Suprapubic skin (tissue), 4 donors: ENCODE measurements at regions not wholly inside any gene's neighbourhood (a gene's known extent, or its start where the extent isn't known, plus 50 kb on each side); places are given as distances from the start of the nearest gene placed in this dataset.

Source experiments
- EP300 ChIP-seq: sonication (generic); formaldehyde crosslinking; IDR thresholded peaks from one replicate; pipeline ENCODE4 v1.6.1; 2017; ENCODE audit warnings: antibody characterized with exemption
- POLR2A ChIP-seq, 2 donors: fragments of 450-650 bp; IDR thresholded peaks; one replicate each; pipeline ENCODE4 v1.6.1; 2017; ENCODE audit warnings: antibody characterized with exemption in 2 of 2, mild to moderate bottlenecking in 2 of 2, moderate library complexity in 2 of 2
- POLR2AphosphoS5 ChIP-seq, 3 donors: sonication (generic); formaldehyde crosslinking; IDR thresholded peaks; one replicate each; pipeline ENCODE4 v1.6.1; 2017; ENCODE audit warnings: antibody characterized with exemption in 3 of 3
- TF ChIP-seq, protein P1 (sequence below), 2 donors: fragments of 200-600 bp in 1 of 2; fragments of 450-650 bp in 1 of 2; sonication (generic) in 1 of 2; IDR thresholded peaks; one replicate each; pipeline ENCODE4 v1.5.1; 2016 to 2019; ENCODE audit warnings: antibody characterized with exemption in 2 of 2, mild to moderate bottlenecking in 1 of 2, moderate library complexity in 1 of 2

DNA sequence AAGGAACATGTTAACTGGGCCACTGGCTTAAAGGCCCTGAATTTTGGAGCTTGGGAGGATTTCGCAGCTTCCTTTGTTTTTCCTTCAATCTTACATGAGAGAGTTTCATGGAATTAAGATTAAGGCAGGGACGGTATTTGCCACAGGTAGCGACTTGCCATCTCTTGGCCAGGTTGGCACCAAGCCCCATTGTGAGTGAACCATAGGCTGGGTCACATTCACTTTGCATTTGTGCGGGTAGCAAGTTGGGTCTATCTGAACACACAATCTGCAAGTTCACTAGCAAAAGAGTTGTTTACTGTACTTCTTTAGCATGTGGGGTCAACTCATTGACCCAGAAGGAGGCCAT lies 106.2 kb upstream of the ATP1A1 start:
- TF ChIP-seq, protein P1, sequence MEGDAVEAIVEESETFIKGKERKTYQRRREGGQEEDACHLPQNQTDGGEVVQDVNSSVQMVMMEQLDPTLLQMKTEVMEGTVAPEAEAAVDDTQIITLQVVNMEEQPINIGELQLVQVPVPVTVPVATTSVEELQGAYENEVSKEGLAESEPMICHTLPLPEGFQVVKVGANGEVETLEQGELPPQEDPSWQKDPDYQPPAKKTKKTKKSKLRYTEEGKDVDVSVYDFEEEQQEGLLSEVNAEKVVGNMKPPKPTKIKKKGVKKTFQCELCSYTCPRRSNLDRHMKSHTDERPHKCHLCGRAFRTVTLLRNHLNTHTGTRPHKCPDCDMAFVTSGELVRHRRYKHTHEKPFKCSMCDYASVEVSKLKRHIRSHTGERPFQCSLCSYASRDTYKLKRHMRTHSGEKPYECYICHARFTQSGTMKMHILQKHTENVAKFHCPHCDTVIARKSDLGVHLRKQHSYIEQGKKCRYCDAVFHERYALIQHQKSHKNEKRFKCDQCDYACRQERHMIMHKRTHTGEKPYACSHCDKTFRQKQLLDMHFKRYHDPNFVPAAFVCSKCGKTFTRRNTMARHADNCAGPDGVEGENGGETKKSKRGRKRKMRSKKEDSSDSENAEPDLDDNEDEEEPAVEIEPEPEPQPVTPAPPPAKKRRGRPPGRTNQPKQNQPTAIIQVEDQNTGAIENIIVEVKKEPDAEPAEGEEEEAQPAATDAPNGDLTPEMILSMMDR (IDR thresholded peaks at IDR 0.05), result no peak
- no peak for TF ChIP-seq POLR2AphosphoS5 (IDR thresholded peaks at IDR 0.05)
- no peak for TF ChIP-seq POLR2A (IDR thresholded peaks at IDR 0.05)
- no peak for TF ChIP-seq EP300
